AG04450 (cell line): ENCODE measurements at regions not wholly inside any gene's neighbourhood (a gene's known extent, or its start where the extent isn't known, plus 50 kb on each side); places are given as distances from the start of the nearest gene placed in this dataset.

Experiments
- CTCF ChIA-PET: fragments of 300-600, 350-600 bp; formaldehyde crosslinking; extraction: SDS; loops from one replicate; lab custom pipeline; 2022; ENCODE audit warnings: antibody characterized with exemption, inconsistent platforms; lab: Charles Lee
- POLR2A ChIA-PET: fragments of 350-600 bp; formaldehyde crosslinking; extraction: SDS; loops from one replicate; lab custom pipeline; 2021; ENCODE audit warnings: antibody characterized with exemption, inconsistent platforms; lab: Yijun Ruan, JAX
- DNase-seq: peaks from one replicate; pipeline ENCODE4 v3.0.0-alpha.2; 2011; ENCODE audit warnings: low read depth, low spot score
- H3K27ac ChIP-seq: one replicate; pipeline ENCODE4 v1.5.1; 2012; ENCODE audit warnings: low read depth, low read length, control low read depth
- H3K27me3 ChIP-seq: one replicate; pipeline ENCODE4 v1.6.0; 2012; ENCODE audit warnings: low read length; ENCODE audit not compliant: control insufficient read depth, insufficient read depth
- H3K4me3 ChIP-seq: 2 replicates; pipeline ENCODE4 v1.5.1; 2011; ENCODE audit warnings: mild to moderate bottlenecking, low read depth, low read length, control low read depth
- H3K9me3 ChIP-seq: 2 replicates; pipeline ENCODE4 v1.5.1; 2012; ENCODE audit warnings: low read length; ENCODE audit not compliant: control insufficient read depth, insufficient read depth
- CTCF ChIP-seq: IDR thresholded peaks from 2 replicates; pipeline ENCODE4 v1.5.1; 2011; ENCODE audit warnings: low read depth, low read length, control low read depth, inconsistent platforms

- no peak for TF ChIP-seq CTCF
- ChIA-PET POLR2A (no interaction called here), CTCF (no interaction called here)
- no peak for DNase-seq
- H3K4me3 ChIP-seq: no peak overlapping the region
- no peaks in the 10 kb centered on the region for H3K9me3 ChIP-seq
- no peaks in the 10 kb centered on the region for H3K27me3 ChIP-seq
- no peak overlapping the region for H3K27ac ChIP-seq
Observed at GRCh38 chr12:115387467-115387901, 703.5 kb upstream of the TBX3 start.

- no peak overlapping the region for H3K4me3 ChIP-seq
- no peak for TF ChIP-seq CTCF
- no peaks in the 10 kb centered on the region for H3K9me3 ChIP-seq
- no peaks in the 10 kb centered on the region for H3K27me3 ChIP-seq
- H3K27ac ChIP-seq: no peak overlapping the region
- ChIA-PET POLR2A (interaction anchor here (0.5 kb wide), 1 partner anchor 22 kb away, joined by 3 read pairs; no protein-coding TSS in a partner anchor), CTCF (no interaction called here)
- DNase-seq: no peak
Observed at GRCh38 chr12:115386946-115387345, 703.0 kb upstream of the TBX3 start.

GRCh38 chr12:115385141-115385540 is 701.2 kb upstream of the TBX3 start:
- no peak for DNase-seq
- Histone ChIP-seq H3K9me3 (no peaks in the 10 kb centered on the region), H3K4me3 (no peak overlapping the region), H3K27ac (no peak overlapping the region), H3K27me3 (no peaks in the 10 kb centered on the region)
- ChIA-PET POLR2A (no interaction called here), CTCF (interaction anchor here (0.6 to 0.8 kb wide), 3 partner anchors 10 to 722 kb away, joined by 3 to 4 read pairs (median 3); no protein-coding TSS in a partner anchor)
- no peak for TF ChIP-seq CTCF

GRCh38 chr12:115384391-115384790 is 700.4 kb upstream of the TBX3 start:
- CTCF ChIA-PET: interaction anchor here (0.6 to 0.8 kb wide), 2 partner anchors 514 to 722 kb away, joined by 4 to 14 read pairs; no protein-coding TSS in a partner anchor
- H3K9me3 ChIP-seq: no peaks in the 10 kb centered on the region
- H3K27ac ChIP-seq: no peak overlapping the region
- TF ChIP-seq CTCF: no peak
- no peak for DNase-seq
- POLR2A ChIA-PET: no interaction called here
- no peak overlapping the region for H3K4me3 ChIP-seq
- H3K27me3 ChIP-seq: no peaks in the 10 kb centered on the region

GRCh38 chr12:115383668-115384067 is 699.7 kb upstream of the TBX3 start:
- Histone ChIP-seq H3K27ac (no peak overlapping the region), H3K27me3 (no peaks in the 10 kb centered on the region), H3K4me3 (no peak overlapping the region), H3K9me3 (no peaks in the 10 kb centered on the region)
- no peak for TF ChIP-seq CTCF
- POLR2A ChIA-PET: no interaction called here
- DNase-seq: peak; percentile 62
- CTCF ChIA-PET: interaction anchor here (0.6 kb wide), 1 partner anchor 515 kb away, joined by 14 read pairs; no protein-coding TSS in a partner anchor
